Ishikawa (cell line): ENCODE measurements at regions not wholly inside any gene's neighbourhood (a gene's known extent, or its start where the extent isn't known, plus 50 kb on each side); places are given as distances from the start of the nearest gene placed in this dataset.

ENCODE experiments used
- CEBPB ChIP-seq: IDR thresholded peaks from 2 replicates; pipeline ENCODE4 v1.6.1; 2012
- CREB1 ChIP-seq: IDR thresholded peaks from 2 replicates; pipeline ENCODE4 v1.6.1; 2012; ENCODE audit warnings: low read depth
- EGR1 ChIP-seq: IDR thresholded peaks from 2 replicates; pipeline ENCODE4 v1.6.1; 2012
- EP300 ChIP-seq: IDR thresholded peaks from 2 replicates; pipeline ENCODE4 v1.6.1; 2012; ENCODE audit warnings: borderline replicate concordance
- FOXM1 ChIP-seq: IDR thresholded peaks from 2 replicates; pipeline ENCODE4 v1.6.1; 2012; ENCODE audit warnings: low read depth, borderline replicate concordance
- NFIC ChIP-seq: IDR thresholded peaks from 2 replicates; pipeline ENCODE4 v1.6.1; 2012
- RAD21 ChIP-seq: IDR thresholded peaks from 2 replicates; pipeline ENCODE4 v1.6.1; 2012; ENCODE audit warnings: low read depth
- TAF1 ChIP-seq: IDR thresholded peaks from 2 replicates; pipeline ENCODE4 v1.6.1; 2012; ENCODE audit warnings: low read depth, mild to moderate bottlenecking
- TCF12 ChIP-seq: IDR thresholded peaks from 2 replicates; pipeline ENCODE4 v1.6.1; 2012; ENCODE audit warnings: low read depth
- TEAD4 ChIP-seq: IDR thresholded peaks from 2 replicates; pipeline ENCODE4 v1.6.1; 2012
- YY1 ChIP-seq: IDR thresholded peaks from 2 replicates; pipeline ENCODE4 v1.6.1; 2012; ENCODE audit warnings: low read depth
- ZBTB7A ChIP-seq: IDR thresholded peaks from 2 replicates; pipeline ENCODE4 v1.6.1; 2012; ENCODE audit warnings: low read depth
- TF ChIP-seq, protein P1 (sequence below): IDR thresholded peaks from 2 replicates; pipeline ENCODE4 v1.6.1; 2012
- TF ChIP-seq, protein P2 (sequence below): IDR thresholded peaks from 2 replicates; pipeline ENCODE4 v1.6.1; 2012
- TF ChIP-seq, protein P3 (sequence below): IDR thresholded peaks from 2 replicates; pipeline ENCODE4 v1.6.1; 2012; ENCODE audit warnings: low read depth, mild to moderate bottlenecking

DNA sequence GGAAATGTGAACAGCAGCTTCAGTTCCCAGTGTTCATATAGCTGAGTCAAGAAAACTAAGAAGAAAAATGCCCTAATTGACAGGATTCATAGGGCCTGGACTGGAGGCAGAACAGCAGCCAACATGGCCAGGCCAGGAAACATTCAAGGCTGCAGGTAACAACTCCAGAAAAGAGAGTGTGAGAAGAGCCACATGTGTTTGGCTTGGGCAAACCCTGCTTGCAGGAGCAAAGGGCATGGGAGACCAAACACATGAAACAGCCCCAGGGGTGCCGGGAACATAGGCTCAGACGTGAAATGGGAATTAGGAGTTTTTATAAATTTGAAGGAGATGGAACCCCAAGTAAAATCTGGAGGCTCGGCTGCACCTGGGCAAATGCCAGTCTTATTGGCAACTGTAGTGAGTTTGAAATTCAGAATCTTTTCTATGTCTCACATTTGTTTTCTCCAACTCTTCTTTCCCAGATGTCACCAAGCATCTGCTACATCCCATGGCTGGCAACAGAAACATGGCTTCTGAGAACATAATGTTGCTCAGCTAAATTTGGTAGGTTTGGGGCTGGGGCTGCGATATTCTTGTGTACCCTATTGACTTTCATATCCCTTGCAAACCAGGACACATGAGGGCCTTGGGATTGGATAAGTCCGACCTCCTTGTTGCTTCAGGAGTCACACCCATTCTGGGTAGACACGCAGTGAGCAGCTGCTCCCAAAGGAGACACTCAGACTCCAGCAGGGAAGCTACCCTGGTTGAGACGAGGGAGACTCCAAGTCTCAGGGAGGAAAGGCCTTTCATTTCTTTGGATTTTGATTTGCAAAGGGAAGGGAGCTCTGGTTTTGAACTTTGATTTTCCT lies 98.9 kb upstream of the CLSTN2 start:
- TF ChIP-seq FOXM1 (no peak), CEBPB (no peak), TAF1 (no peak), YY1 (no peak), TCF12 (no peak), NFIC (no peak), EGR1 (no peak), ZBTB7A (no peak), TEAD4 (no peak), EP300 (no peak), RAD21 (no peak)
- TF ChIP-seq, protein P1, sequence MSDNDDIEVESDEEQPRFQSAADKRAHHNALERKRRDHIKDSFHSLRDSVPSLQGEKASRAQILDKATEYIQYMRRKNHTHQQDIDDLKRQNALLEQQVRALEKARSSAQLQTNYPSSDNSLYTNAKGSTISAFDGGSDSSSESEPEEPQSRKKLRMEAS: no peak
- TF ChIP-seq, protein P2, sequence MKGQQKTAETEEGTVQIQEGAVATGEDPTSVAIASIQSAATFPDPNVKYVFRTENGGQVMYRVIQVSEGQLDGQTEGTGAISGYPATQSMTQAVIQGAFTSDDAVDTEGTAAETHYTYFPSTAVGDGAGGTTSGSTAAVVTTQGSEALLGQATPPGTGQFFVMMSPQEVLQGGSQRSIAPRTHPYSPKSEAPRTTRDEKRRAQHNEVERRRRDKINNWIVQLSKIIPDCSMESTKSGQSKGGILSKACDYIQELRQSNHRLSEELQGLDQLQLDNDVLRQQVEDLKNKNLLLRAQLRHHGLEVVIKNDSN: no peak
- TF ChIP-seq, protein P3, sequence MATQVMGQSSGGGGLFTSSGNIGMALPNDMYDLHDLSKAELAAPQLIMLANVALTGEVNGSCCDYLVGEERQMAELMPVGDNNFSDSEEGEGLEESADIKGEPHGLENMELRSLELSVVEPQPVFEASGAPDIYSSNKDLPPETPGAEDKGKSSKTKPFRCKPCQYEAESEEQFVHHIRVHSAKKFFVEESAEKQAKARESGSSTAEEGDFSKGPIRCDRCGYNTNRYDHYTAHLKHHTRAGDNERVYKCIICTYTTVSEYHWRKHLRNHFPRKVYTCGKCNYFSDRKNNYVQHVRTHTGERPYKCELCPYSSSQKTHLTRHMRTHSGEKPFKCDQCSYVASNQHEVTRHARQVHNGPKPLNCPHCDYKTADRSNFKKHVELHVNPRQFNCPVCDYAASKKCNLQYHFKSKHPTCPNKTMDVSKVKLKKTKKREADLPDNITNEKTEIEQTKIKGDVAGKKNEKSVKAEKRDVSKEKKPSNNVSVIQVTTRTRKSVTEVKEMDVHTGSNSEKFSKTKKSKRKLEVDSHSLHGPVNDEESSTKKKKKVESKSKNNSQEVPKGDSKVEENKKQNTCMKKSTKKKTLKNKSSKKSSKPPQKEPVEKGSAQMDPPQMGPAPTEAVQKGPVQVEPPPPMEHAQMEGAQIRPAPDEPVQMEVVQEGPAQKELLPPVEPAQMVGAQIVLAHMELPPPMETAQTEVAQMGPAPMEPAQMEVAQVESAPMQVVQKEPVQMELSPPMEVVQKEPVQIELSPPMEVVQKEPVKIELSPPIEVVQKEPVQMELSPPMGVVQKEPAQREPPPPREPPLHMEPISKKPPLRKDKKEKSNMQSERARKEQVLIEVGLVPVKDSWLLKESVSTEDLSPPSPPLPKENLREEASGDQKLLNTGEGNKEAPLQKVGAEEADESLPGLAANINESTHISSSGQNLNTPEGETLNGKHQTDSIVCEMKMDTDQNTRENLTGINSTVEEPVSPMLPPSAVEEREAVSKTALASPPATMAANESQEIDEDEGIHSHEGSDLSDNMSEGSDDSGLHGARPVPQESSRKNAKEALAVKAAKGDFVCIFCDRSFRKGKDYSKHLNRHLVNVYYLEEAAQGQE: no peak

DNA sequence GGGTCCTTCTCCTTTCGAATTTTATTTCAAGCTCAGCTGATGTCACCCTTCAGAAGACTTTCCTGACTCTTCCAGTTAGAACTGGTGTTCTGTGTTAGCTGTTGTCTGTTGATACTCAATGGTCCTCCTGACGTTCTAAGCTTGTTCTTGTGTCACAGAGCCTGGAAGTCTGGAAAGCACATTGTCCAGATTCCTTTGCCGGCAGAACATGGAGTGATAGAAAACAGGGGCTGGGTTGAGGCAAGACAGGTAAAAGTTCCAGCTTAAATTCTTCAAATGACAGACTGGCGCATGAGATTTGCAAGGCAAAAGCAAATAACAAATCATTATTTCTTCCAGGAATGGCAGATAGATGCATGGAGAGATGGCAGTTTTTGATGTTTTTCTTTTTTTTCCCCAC lies 102.0 kb upstream of the CLSTN2 start:
- TF ChIP-seq ZBTB7A: no peak
- TF ChIP-seq TEAD4: no peak
- TF ChIP-seq CREB1: no peak
- no peak for TF ChIP-seq EP300
- TF ChIP-seq FOXM1: no peak
- TF ChIP-seq TAF1: no peak
- no peak for TF ChIP-seq EGR1
- TF ChIP-seq RAD21: no peak
- TF ChIP-seq, protein P2: no peak
- TF ChIP-seq, protein P3: no peak
- no peak for TF ChIP-seq YY1

- TF ChIP-seq YY1 (no peak), NFIC (no peak), TAF1 (no peak), TEAD4 (no peak), FOXM1 (no peak), CREB1 (no peak), EGR1 (no peak), ZBTB7A (no peak), TCF12 (no peak), RAD21 (no peak), EP300 (no peak), CEBPB (no peak)
- TF ChIP-seq, protein P3: no peak
- TF ChIP-seq, protein P2: no peak
- TF ChIP-seq, protein P1: no peak
These were observed 104.2 kb upstream of the CLSTN2 start for GRCh38 chr3:139830817-139831216.

DNA sequence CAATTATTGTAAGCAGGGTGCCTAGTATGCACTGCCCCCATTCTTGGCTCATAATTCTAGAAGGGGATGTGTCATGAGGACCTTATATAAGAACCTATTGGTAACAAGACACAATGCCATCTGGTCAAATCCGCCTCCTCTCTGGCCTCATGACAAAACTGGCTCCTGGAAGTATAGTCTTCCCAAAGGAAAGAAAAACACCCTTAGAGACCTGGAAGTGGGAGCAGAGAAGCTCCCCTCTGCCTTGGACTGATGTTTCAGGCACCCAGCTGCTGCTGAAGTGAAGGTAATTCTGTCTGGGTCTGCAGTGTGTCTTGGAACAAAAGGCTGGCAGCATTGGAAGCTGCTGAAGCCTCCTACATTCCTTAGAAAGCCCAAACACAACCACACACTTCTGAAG lies 107.2 kb upstream of the CLSTN2 start:
- TF ChIP-seq TCF12 (no peak), RAD21 (no peak), FOXM1 (no peak), EP300 (no peak), CREB1 (no peak), NFIC (no peak)
- TF ChIP-seq, protein P3: no peak
